Omental fat pad (tissue), 3 donors: ENCODE measurements at regions not wholly inside any gene's neighbourhood (a gene's known extent, or its start where the extent isn't known, plus 50 kb on each side); places are given as distances from the start of the nearest gene placed in this dataset.

ENCODE experiments used
- ATAC-seq: fragments of 150-250 bp; one replicate; pipeline ENCODE4 v1.9.1; 2016; ENCODE audit warnings: mild to moderate bottlenecking, moderate library complexity; ENCODE audit not compliant: low FRiP score
- DNase-seq: peaks from one replicate; pipeline ENCODE4 v3.0.0-alpha.2; 2019; ENCODE audit warnings: low spot score
- TF ChIP-seq, protein P1 (sequence below), 3 donors: fragments of 450-650 bp; IDR thresholded peaks; one replicate each; pipeline ENCODE4 v1.5.1; 2016 to 2017; ENCODE audit warnings: antibody characterized with exemption in 3 of 3, mild to moderate bottlenecking in 3 of 3, moderate library complexity in 2 of 3

DNA sequence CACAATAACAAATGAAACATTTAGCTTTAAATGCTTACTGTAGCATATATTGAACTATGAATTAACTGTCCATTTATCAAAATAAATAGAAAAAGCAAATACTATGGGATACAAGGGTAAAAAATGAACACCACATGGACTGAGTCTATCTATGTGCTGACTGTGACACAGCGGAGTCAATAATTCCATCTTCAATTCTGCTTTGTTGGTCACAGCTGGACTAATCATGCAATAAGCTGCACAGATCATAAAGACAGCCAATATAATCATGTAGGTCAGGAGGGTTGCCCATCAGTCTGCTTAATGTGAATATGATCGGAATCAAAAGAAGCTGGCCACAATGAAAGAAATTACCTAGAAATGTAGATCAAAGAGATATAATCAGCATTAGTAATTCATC lies 95.7 kb upstream of the FAM47A start:
- TF ChIP-seq, protein P1, sequence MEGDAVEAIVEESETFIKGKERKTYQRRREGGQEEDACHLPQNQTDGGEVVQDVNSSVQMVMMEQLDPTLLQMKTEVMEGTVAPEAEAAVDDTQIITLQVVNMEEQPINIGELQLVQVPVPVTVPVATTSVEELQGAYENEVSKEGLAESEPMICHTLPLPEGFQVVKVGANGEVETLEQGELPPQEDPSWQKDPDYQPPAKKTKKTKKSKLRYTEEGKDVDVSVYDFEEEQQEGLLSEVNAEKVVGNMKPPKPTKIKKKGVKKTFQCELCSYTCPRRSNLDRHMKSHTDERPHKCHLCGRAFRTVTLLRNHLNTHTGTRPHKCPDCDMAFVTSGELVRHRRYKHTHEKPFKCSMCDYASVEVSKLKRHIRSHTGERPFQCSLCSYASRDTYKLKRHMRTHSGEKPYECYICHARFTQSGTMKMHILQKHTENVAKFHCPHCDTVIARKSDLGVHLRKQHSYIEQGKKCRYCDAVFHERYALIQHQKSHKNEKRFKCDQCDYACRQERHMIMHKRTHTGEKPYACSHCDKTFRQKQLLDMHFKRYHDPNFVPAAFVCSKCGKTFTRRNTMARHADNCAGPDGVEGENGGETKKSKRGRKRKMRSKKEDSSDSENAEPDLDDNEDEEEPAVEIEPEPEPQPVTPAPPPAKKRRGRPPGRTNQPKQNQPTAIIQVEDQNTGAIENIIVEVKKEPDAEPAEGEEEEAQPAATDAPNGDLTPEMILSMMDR (IDR thresholded peaks at IDR 0.05) = no peak
- DNase-seq (no peak), ATAC-seq (no peak)

DNA sequence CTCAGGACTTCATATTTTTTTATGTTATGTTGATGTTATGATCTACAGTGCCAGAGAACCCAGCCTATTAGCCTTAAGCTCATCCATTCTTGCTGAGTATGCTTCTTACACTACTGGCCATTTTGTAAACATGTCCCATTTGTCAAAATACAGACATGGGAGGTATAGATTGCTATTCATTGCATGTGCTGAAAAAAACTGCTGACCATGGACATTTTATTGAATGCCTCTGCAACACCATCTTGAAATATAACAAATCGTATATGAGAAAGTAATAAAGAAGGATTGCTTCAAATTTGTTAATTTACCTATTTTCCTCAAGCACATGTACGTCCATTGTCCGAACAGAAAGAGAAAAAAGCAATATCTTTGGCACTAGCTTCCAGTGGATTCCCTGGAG lies 91.5 kb upstream of the FAM47A start:
- TF ChIP-seq, protein P1 (IDR thresholded peaks at IDR 0.05) = no peak
- no peak for DNase-seq
- no peak for ATAC-seq

DNA sequence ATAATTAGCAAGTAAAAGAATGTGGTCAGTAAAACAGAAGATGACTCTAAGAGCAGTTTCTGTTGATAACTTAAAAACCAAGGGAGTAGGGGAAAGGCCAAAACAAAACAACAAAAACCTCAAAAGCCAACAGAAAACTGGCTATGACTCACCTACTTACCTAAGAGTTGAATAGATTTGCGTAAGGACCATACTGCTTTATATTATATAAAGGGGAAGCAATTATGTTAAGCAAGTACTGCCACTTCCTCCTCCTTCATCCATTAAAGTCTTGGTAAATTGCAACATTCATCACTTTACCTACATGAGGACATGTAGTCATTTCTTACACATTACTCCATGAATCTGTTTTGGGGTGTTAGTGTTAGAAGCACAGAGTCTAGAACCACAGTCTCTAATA lies 85.9 kb upstream of the FAM47A start:
- ATAC-seq (no peak), DNase-seq (no peak)

DNA sequence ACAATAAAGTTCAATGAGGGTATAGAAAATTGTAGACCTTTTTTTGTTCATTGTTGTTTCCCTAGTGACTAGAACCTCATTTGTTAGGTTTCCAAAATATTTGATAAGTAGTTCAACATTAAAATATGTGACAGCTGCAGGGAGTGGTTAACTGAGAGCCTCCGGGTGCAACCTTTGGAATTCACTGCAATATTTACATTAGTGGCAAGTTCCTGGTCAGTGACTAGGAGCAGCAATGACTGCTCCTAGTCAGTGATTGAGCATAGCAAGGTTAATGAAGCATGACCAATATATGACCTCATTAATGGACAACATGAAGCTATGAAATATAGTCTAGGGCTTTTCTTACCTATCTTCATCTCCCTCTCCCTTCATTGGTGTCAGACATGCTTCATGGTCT lies 65.8 kb upstream of the FAM47A start:
- TF ChIP-seq, protein P1 (IDR thresholded peaks at IDR 0.05) = no peak
- no peak for DNase-seq
- ATAC-seq = no peak

More for the DNA sequence above, 85.9 kb upstream of the FAM47A start:
- TF ChIP-seq, protein P1 (IDR thresholded peaks at IDR 0.05) = no peak
